Ishikawa (cell line): ENCODE measurements at regions not wholly inside any gene's neighbourhood (a gene's known extent, or its start where the extent isn't known, plus 50 kb on each side); places are given as distances from the start of the nearest gene placed in this dataset.

Source experiments
- EP300 ChIP-seq: IDR thresholded peaks from 2 replicates; pipeline ENCODE4 v1.6.1; 2012; ENCODE audit warnings: borderline replicate concordance
- FOXM1 ChIP-seq: IDR thresholded peaks from 2 replicates; pipeline ENCODE4 v1.6.1; 2012; ENCODE audit warnings: low read depth, borderline replicate concordance
- RAD21 ChIP-seq: IDR thresholded peaks from 2 replicates; pipeline ENCODE4 v1.6.1; 2012; ENCODE audit warnings: low read depth
- REST ChIP-seq: IDR thresholded peaks from 2 replicates; pipeline ENCODE4 v1.6.1; 2012; ENCODE audit warnings: low read depth, mild to moderate bottlenecking
- TEAD4 ChIP-seq: IDR thresholded peaks from 2 replicates; pipeline ENCODE4 v1.6.1; 2012

DNA sequence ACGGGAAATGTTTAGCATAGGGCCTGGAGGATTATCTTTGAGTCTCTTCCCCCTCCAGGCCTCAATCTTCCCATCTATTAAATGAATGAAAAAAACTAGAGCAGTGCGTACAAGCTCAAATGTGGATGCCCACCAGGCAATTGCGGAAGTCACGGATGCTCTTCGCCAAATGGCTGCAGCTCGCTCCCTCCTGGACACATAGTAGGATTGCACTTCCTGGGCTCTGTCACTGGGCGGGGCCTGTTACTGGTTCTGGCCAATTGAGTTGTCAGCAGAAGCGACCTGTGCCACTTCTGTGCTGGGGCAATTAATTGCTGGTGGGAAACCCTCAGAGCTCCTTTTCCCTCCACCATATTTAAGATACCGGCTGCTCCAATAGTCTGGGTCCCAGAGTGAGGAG is 168.2 kb upstream of the IRX6 start:
- TF ChIP-seq EP300: no peak
- no peak for TF ChIP-seq FOXM1
- TF ChIP-seq REST: no peak
- no peak for TF ChIP-seq RAD21
- no peak for TF ChIP-seq TEAD4
